Gastroesophageal sphincter (tissue), 3 donors: ENCODE measurements at regions not wholly inside any gene's neighbourhood (a gene's known extent, or its start where the extent isn't known, plus 50 kb on each side); places are given as distances from the start of the nearest gene placed in this dataset.

Source experiments
- EP300 ChIP-seq: sonication (generic); formaldehyde crosslinking; IDR thresholded peaks from one replicate; pipeline ENCODE4 v1.6.1; 2017; ENCODE audit warnings: antibody characterized with exemption, mild to moderate bottlenecking
- POLR2AphosphoS5 ChIP-seq: sonication (generic); formaldehyde crosslinking; IDR thresholded peaks from one replicate; pipeline ENCODE4 v1.6.1; 2017; ENCODE audit warnings: antibody characterized with exemption
- TF ChIP-seq, protein P1 (sequence below), 4 experiments: fragments of 200-600 bp in 2 of 4; fragments of 450-650 bp in 2 of 4; sonication (generic) in 1 of 4; IDR thresholded peaks; one replicate each; pipeline ENCODE4 v1.5.1; 2017 to 2019; ENCODE audit warnings: antibody characterized with exemption in 4 of 4, mild to moderate bottlenecking in 2 of 4, moderate library complexity in 2 of 4

DNA sequence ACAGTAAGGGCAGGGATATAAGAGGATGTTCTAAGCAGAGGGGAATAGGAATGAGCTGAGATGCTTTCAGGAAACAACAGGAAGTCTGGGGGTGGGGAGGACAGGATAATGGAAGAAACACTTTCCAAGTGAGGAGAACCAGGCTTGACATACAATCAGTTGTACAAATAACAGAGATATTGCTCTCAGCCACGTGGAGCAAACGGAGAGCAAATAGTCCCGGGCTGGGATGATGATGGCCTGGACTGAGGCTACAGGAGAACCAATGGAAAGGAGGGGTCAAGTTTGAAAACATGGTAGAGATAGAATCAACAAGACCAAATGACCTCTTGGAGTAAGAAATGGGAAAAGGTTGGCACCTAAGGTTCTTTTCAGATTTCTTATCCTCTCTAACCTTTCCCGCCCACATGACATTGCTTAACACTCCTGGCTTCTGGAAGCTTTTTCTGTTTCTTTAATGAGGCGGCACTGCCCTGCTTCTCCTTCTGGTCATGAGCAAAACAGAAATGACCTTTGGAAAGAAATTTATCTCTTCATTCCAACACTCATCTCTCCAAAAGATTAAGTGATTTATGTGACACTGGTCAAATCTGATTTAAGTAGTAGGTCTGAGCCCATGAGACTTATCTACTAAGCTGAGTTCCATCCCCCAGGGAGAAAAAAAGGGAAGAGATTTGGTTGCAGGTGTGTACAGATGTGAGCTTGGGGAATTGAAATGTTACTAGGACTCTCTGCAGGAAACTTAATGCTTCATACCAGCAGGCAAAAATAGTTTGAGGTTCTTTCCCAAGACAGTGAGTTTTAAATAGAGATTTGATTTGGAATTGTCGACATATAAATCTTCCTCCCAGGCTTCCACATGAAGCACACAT lies 442.9 kb upstream of the HNRNPA3 start:
- no peak for TF ChIP-seq EP300
- TF ChIP-seq, protein P1, sequence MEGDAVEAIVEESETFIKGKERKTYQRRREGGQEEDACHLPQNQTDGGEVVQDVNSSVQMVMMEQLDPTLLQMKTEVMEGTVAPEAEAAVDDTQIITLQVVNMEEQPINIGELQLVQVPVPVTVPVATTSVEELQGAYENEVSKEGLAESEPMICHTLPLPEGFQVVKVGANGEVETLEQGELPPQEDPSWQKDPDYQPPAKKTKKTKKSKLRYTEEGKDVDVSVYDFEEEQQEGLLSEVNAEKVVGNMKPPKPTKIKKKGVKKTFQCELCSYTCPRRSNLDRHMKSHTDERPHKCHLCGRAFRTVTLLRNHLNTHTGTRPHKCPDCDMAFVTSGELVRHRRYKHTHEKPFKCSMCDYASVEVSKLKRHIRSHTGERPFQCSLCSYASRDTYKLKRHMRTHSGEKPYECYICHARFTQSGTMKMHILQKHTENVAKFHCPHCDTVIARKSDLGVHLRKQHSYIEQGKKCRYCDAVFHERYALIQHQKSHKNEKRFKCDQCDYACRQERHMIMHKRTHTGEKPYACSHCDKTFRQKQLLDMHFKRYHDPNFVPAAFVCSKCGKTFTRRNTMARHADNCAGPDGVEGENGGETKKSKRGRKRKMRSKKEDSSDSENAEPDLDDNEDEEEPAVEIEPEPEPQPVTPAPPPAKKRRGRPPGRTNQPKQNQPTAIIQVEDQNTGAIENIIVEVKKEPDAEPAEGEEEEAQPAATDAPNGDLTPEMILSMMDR (IDR thresholded peaks at IDR 0.05), result no peak
- no peak for TF ChIP-seq POLR2AphosphoS5
